B cell (primary cell): ENCODE measurements at regions not wholly inside any gene's neighbourhood (a gene's known extent, or its start where the extent isn't known, plus 50 kb on each side); places are given as distances from the start of the nearest gene placed in this dataset.

Experiments used
- CTCF ChIP-seq: fragments of 200-600 bp; IDR thresholded peaks from one replicate; pipeline ENCODE4 v1.8.0; 2022; ENCODE audit warnings: antibody characterized with exemption, mild to moderate bottlenecking
- EZH2 ChIP-seq: IDR thresholded peaks from 2 replicates; pipeline ENCODE4 v1.6.1; 2012; ENCODE audit warnings: borderline replicate concordance, low read depth, mild to moderate bottlenecking, moderate library complexity, low read length; ENCODE audit not compliant: insufficient read depth, poor library complexity, severe bottlenecking

DNA sequence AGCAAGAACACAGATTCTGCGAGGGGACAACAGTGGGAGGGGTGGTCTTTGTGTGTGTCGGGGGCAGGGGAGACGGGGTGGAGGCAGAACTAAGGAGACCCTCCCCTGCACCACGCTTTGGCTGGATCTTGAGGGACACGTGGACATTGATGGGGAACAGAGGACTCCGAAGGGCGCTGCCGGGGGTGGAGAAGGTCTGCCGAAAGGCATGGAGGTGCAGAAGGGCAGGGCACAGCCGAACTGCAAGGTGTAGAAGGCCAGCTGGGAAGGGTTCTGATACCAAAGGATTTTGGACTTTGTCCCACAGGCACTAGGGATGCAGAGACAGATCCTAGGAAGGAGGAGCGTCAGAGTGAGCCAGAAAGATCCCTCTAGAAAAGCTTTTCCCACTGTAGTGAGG is 107.7 kb upstream of the SYT13 start:
- TF ChIP-seq EZH2 (no peak), CTCF (no peak)
